ENCODE measurements at regions not wholly inside any gene's neighbourhood (a gene's known extent, or its start where the extent isn't known, plus 50 kb on each side); places are given as distances from the start of the nearest gene placed in this dataset.

DNA sequence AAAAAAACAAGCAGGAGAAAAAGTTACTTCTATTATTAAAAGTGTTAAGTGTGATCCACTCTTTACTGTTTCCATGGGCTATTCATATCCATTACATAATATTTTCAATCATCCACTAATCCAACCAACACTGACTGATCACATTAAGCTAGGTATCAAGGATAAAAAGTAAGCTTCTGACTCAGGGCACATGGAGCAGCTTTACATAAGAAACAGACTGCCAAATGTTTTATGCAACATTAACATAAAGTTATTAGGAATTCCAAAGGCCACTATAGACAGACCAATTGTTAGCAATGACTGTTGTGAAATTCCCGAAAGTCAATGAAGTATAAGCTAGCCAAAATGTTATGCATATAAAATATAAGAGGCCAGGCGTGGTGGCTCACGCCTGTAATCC is 277.6 kb downstream of the ZEB2 start:
- no peak for DNase-seq (ENCODE audit: low read depth in 2 of 2)

DNA sequence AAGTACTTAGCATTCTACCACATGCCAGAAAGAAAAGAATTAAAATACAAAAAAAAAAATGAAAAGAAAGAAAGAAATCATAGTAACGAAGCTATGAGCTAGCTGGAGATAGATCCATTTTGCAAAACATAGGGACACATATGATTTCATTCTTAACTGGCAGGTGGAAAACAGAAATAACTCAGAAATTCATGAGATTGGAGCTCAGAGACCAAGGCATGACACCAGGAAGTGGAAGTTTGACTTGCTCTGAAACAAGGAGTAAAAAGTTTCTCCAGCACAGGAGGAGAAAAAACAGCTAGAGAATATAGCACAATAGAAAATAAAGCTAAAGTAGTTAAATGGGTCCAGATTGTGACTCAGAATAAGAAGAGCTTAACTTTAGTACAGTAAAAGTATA is 278.1 kb downstream of the ZEB2 start:
- no peak for DNase-seq (ENCODE audit: low read depth in 2 of 2)

DNA sequence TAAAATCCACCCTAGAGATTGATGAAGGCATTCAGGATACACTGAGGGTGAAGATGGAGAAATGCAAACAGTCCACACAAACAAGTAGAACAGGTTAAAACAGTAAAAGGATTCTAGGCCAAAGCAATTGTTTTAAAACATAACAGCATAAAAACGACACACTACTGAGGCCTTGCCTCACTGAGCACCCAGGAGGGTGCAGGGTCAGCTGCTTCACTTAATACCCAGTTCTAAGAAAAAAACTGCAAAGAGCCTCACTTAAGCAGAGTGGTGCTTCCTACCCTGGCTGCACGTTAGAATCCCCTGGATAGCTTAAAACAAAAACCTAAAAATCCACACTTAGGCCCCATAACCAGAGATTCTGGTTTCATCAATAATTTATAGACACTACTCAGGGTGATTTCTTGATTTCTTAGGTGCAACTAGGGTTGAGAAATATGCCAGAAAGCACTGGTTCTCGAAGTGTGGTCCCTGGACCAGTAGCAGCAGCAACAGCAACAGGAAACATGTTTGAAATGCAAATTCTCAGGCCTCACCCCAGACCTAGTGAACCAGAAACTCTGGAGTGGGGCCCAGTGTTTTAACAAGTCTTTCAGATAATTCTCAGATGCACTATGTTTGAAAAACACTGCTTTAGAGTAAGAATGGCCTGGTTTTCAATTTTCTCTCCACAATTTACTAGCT is 279.1 kb downstream of the ZEB2 start:
- DNase-seq (ENCODE audit: low read depth in 2 of 2): no peak

DNA sequence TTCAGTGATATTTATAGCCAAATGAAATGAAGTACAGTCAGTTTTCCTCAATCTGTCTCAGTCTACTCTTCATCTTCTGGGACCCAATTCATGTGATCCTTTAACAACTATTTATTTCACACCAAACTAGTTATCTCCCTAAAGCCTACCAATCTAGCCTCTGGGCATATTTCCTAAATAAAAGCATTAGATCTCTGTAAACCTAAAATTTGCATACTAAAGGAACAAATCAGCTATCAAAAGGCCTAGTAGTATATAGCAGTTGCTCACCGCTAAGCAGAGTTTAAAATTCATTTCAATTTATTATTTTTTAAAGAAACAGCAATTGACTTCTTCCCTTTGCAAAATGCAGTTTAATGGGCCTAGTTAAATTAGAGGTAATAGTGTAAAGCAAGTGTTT is 280.2 kb downstream of the ZEB2 start:
- no peak for DNase-seq (ENCODE audit: low read depth in 2 of 2)

DNA sequence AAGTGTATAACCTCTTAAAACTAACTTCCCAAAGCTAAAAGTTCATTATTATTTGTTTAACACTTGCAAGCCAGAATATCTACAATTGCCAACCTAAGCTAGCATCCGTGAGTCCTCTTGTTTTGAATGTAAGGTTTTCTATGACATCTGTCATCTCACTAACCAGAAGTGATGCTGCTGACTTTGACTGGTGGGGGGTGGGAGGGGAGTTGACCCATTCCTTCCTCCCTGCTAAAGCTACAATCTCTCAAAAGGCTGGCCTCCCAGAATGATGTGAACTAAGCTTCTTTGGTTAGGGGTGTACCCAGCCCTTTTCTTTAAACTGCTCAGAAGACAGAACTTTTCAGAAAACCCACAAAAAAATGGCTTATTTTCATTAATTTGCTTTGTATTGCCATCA is 280.6 kb downstream of the ZEB2 start:
- DNase-seq (ENCODE audit: low read depth in 2 of 2): no peak

DNA sequence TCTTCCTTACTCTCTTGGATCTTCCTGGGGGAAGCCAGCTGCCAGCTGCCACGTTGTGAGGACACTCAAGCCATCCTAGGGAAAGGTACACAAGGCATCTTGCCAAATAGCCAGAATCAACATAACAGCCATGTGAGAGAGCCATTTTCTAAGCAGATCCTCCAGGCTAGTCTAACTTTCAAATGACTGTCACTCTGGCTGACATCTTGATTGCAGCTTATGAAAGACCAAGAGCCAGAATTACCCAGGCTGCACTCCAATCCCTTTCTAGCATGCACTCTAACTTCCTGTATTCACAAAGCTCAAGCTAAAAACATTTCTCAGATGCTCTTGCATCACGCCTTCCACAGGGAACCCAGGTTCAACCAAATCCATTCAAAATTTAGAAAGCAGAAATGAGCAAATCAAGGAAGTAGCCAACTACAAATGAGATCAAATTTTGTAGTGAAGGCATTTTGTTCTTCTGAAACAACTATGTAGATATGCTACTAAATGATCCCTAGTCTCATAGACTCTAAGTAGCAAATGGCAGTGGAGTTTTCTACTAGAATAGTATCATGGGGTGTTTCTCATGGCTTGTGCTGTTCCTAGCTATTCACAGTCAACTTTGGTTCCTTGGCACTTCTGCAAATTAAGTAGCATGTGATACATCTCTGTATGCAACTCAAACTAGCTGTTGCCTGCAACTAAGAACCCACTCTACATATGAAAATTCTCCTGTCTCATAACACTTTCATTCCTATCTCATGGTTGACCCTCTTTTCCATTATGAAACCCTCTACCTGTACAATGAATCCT is 281.9 kb downstream of the ZEB2 start:
- no peak for DNase-seq (ENCODE audit: low read depth in 2 of 2)

DNA sequence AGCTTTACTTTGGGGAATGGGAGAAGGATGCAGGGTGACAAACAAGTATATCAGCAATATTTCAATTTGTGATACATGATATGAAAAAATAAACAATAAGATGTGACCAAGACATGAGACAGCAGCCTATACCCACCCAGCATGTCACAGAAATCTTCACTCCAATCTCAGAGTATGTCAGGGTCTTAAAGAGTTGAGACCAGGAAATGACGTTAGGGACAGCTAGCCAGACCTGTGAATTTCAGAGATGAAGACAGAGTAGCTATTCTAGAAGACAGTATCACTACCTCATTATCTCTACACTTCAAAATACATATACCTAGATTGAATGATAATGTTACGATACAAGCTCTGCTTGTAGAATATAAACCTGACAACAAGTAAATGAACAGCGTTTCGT is 282.8 kb downstream of the ZEB2 start:
- no peak for DNase-seq (ENCODE audit: low read depth in 2 of 2)

DNA sequence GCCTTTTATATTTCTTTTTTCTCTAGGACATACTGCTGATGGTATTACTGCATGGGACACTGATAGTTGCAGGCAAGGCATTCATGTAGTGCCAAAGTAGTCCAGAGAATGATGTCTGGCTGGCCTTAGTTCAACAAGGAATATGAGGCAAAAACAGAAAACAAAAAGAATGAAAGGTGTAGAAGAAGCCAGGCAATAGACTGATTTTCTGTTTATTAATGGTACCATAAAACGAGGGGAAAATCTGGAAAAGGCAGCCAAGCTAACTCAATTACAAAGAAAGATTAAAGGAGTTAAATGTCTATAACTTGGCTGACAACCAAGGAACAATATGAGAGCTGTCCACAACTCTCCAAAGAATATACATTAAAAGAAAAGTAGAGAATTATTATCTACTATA is 284.9 kb downstream of the ZEB2 start:
- no peak for DNase-seq (ENCODE audit: low read depth in 2 of 2)

DNA sequence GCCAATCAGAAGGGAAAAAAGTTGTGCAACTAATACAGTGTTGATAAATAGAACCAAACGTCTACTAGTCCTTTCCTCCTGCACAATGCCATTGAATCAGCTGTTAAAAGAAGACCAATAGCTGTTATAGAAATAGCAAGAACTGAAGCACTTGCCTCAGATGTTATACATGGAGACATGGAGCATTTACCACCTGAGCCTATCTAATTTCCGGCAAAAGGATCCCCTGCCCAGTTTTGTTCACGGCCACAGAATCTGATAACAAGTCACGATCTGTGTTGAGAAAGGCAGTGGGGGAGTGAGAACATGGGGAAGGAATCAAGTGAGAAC is 285.4 kb downstream of the ZEB2 start:
- DNase-seq (ENCODE audit: low read depth in 2 of 2): no peak

DNA sequence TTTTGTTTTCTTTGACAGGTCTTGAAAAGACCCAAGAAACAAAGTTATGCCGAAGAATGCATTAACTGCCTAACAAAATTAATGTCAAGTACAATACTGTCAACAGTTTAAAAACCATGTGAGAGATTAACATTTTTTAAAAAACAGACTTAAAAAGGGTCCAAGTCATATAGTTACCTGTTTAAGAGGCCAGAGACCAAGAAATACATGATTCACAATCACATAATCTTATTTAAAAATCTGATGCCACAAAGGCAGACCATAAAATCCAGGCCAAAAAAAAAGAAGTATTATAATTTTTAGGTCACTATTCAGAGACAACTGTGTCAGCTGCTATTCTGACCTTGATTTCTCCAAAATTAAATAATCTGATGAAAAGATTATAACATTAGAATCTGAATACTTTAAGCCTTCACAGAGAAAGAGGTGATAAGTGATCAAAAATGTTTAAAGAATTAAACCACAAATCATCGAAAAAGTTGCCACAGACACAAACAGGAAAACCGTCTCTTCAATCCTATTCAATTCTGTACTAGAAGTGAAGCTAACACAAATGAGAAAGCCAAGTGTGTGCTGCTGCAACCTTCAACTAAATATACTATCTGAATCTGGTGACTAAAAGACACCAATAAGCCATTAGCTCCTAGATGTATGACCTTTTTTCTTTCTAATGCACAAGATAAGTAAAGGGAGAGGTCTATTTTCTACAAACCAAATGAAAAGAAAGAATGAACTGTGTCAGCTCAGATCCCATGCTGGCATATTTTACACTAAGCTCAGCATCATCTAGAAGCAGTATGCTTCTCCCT is 286.0 kb downstream of the ZEB2 start:
- no peak for DNase-seq (ENCODE audit: low read depth in 2 of 2)

DNA sequence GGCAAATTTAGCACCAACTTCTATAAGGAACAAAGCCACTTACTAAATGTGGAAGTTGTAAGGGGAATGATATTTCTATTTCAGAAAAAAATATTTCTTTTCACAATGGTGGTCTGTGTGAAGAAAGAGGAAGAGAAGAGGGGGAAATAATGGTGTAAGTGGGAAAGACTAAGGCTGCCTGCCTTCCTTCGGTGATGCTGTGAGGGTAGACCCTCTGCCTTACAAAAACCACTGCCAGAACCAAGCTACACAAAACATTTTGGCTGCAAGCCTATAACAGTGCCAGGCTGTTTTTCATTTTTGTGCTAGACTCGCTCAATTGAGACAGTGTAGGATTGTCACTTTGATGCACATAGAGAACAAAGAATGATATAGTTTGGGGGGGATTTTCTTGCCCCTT is 286.6 kb downstream of the ZEB2 start:
- no peak for DNase-seq (ENCODE audit: low read depth in 2 of 2)

DNA sequence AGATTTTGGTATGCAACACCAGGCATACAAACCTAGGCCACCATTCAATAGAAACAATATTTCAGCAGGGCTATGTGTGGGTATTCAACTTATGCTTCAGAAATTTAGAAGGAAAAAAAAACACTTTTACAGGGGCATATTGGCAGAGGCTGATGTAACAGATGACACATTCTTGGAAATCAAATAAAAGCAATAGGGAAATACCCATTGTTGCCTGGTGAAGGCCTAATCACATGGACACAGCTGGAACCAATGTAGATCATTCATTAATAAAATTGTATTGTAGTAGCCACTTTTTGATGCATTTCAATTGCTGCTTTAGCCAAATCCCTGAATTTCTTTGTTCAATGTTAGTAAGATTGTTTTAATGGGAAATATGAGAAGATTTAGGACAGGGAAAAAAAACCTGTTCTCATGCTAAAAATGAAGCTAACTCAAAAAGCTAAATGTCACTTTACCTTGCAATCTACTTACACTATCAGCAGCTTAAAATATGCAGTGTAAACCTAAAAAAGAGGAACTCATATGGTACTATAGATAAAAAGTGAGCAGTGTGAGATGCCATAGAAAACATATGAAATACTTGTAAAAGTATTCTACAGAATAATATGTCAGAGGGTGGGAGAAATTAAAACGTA is 289.4 kb downstream of the ZEB2 start:
- no peak for DNase-seq (ENCODE audit: low read depth in 2 of 2)

DNA sequence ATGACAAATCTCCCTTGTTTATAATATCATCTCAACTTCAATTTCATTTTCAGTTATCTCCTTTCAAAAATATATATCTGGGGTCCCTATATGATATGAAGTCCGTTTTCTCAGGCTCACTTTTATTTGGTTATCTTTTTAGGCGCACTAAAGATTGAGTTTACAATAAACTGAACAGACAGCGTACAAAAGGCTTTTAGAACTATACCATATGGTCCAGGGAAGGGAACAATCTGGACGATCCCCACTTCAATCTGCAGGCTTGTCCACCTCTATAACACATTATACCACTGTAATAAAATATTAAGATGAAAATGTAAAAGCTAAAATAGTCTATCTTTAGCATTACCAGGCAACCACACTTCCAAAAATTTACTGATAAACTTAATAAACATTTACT is 289.9 kb downstream of the ZEB2 start:
- DNase-seq (ENCODE audit: low read depth in 2 of 2): no peak

DNA sequence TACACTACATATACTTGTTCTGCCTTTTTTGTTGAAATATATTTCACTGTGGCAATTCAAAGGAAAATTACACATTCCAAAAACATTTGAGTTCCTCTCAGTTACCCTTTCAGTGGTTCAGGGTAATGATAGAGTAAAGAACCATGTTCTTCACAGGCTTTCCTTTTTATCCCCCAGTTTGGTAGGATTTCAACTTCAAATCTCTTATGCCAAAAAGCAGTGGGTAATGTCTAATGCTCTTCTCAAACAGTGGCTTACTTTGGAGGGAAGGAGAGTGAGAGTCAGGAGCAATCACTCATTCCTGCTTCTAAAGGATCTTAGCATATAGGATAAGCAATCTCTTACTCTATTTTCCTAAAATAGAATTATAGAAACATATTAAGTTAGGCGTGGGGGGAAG is 290.6 kb downstream of the ZEB2 start:
- DNase-seq (ENCODE audit: low read depth in 2 of 2): no peak

DNA sequence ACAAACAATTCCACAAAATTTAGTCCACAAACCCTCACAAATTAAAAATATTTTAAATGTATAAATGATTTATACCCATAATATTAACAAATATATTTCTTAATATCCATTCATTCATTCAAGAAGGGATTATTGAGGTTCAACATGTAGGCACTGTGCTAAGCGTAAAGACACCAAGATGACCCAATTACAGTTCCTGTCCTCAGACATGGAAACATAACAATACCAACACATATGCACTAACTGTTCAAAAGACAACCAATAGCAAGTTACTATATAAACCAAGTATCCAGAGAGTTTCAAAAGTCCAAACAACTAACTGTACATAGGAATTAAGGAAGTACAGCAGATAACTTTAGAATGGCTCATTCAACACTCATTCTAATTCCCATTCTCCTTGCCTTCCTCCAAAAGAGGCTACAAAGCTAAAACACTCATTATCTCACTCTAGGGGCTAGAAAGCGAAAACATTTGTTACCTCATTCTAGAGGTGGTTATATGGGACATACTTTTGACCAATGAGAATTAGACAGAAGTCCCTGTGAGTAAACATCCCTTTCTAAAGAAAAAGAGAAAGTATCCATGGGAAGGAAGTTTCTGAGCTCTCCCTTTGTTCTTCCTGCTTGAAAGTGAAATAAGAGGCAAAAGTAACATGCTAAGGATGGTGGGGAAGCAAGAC is 292.4 kb downstream of the ZEB2 start:
- DNase-seq (ENCODE audit: low read depth in 2 of 2): no peak

DNA sequence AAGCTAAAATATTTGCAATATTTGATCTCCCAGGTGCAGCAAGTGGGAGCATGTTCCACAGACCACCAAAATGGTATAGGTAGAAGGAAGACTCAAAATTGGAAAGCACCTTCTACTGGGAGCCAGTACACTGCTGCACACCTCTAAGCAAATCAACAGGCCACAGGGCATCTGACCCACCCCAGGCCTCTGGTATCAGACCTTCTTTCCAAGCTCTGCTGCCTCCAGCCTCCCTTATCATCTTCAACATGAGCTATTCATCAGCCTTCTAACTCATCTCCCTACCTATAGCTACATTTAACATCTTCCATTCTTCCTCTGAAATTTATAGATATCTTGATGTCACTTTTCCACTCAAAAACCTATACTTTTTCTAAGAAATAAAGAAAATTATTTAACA is 294.8 kb downstream of the ZEB2 start:
- DNase-seq (ENCODE audit: low read depth in 2 of 2): no peak

DNA sequence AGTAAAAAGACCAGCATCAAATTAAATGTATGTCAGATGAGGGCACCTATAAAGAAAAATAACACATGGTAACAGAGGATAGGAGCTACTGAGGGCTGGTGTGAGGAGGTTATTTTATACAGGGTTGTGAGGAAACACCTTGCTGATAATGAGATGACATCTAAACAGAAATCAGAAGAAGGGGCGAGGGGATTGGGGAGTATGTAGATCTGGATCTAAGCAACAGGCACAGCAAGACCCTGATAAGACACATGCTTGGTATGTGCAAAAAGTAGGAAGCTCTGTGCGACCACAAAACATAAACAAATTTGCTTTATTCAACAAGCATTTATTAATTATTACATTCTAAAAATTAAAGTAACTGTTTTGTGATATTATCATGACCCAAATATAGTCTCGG is 295.4 kb downstream of the ZEB2 start:
- DNase-seq (ENCODE audit: low read depth in 2 of 2): no peak

DNA sequence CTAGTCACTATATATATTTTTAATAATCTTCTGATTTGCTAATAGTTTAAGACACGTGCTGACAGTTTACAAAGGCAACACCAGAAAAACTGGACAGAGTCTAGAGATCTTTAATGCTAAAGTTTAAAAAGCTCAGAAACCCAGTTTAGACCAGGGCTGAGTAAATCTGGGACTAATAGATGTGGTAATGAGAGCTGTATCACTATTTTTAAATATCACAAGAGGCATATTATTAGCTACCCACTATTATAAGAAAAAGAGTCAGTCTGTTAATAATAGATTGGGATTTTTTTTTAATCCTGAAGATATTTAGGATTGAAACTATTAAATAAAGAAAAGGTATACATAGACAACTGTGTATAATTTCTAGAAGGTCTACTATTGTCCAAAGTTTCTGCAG is 299.9 kb downstream of the ZEB2 start:
- no peak for DNase-seq (ENCODE audit: low read depth in 2 of 2)

DNA sequence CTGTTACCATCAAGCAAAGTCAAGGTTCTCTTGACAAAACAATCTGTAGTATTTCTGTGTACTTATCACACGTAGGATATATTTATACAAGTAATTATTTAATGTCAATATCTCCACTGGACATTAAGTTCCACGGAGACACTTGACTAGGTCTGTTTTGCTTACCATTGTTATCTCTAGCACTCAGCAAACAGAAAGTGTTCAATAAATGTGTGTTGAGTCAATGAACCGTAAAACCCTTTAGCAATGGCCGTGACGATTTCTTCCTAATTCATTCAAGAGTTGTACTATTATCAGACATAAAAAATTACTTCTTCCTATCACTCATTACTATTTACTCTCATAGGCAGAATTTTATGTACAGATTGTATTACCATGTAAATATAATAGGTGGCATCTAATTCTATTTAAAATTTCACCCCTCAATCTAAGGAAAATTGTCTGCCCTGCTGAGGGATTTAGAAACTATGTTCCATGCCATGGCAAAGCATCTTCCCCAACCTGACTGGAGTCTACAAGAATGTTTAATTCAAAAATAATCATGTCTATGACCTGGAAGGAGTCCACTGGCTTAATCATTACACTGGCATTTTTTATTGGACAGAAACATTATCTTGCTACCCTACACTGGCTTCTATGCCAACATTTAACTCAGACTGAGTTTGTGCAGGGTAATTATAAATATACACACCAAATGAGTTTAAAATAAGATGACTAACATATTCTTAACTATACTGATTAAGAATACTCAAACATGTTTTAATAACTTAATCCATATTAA is 301.9 kb downstream of the ZEB2 start:
- no peak for DNase-seq (ENCODE audit: low read depth in 2 of 2)

DNA sequence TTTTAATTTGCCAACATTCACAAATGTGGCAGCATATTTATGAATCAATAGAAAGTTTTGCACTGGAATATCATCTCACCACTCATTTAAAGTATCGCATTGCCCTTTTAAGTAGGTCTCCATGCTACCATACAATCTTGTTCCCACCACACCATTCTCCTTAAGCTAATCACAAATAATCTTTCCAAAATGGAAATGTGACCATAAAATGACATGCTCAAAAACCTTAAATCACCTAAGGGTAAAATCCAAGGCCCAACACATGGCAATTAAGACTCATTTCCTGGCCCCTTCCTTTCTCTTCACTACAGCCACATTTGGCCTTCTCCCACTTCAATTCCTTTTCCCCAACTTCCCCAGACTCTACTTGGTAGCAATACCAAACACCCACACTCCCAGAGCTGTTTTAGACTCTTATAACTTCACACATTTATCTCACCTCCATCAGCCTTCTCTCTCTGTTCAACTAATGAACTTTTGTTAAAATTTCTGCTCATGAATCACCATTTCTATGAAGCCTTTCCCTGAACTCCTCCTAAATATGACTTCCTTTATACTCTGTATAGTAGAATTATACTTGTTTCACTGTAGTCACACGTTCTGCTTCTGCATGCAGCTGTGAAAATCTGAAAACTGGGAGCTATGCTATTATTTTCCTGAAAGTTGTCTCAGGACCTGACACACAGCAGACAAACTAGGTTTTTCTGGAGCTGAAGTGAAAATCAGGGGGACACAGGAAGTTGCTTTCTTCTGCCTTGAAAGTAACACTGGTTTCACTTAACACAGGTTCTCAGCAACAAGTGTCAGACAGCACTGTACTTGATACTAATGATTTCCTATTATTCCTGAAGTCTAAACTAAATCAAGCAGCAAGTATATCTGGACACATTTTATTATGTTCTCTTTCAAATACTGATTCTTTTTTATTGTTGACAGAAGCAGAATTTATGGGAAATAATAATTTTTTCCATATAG is 303.9 kb downstream of the ZEB2 start:
- no peak for DNase-seq (ENCODE audit: low read depth in 2 of 2)

All from stimulated activated CD8-positive, alpha-beta memory T cell treated with anti-CD3 and anti-CD28 coated beads, Interleukin-15, amount 100 ng/mL, for 4 hours (primary cell).